CD4-positive, alpha-beta T cell (primary cell): ENCODE measurements at regions not wholly inside any gene's neighbourhood (a gene's known extent, or its start where the extent isn't known, plus 50 kb on each side); places are given as distances from the start of the nearest gene placed in this dataset.

Source experiments
- ATAC-seq: fragments of 200-7000 bp; cut with Tn5 transposase; one replicate; pipeline ENCODE4 v1.10.0; 2022; ENCODE audit warnings: mild to moderate bottlenecking; ENCODE audit not compliant: poor library complexity
- CTCF ChIA-PET: fragments of 350-600 bp; sonication (Branson Sonifier 250); formaldehyde crosslinking; loops from one replicate; lab custom pipeline; 2021; ENCODE audit warnings: antibody characterized with exemption, inconsistent platforms; lab: Charles Lee
- POLR2A ChIA-PET: fragments of 350-600 bp; sonication (Branson Sonifier 250); formaldehyde crosslinking; loops from one replicate; lab custom pipeline; 2021; ENCODE audit warnings: antibody characterized with exemption, inconsistent platforms; lab: Charles Lee
- DNase-seq, 14 experiments: peaks; one replicate each; pipeline ENCODE4 v3.0.0-alpha.2; 2013 to 2020; ENCODE audit warnings: mixed read lengths in 2 of 14
- H3K27ac ChIP-seq, 2 donors: one replicate each; pipeline versions ENCODE4 v1.5.1 to v1.7.0; 2013; ENCODE audit warnings: low read length in 2 of 2, low read depth in 1 of 2, mild to moderate bottlenecking in 1 of 2
- H3K27me3 ChIP-seq, 2 experiments: 1 replicate in 1 of 2; 2 replicates in 1 of 2; pipeline versions ENCODE4 v1.6.1 to v1.7.0; 2013; ENCODE audit warnings: low read length in 2 of 2, control low read depth in 1 of 2, mild to moderate bottlenecking in 1 of 2, moderate library complexity in 1 of 2; ENCODE audit not compliant: insufficient read depth in 2 of 2, control insufficient read depth in 1 of 2
- H3K36me3 ChIP-seq: one replicate; pipeline ENCODE4 v1.6.1; 2013; ENCODE audit warnings: low read length, control low read depth; ENCODE audit not compliant: insufficient read depth
- H3K4me1 ChIP-seq: one replicate; pipeline ENCODE4 v1.6.1; 2013; ENCODE audit warnings: low read length, control low read depth; ENCODE audit not compliant: insufficient read depth
- H3K4me3 ChIP-seq: one replicate; pipeline ENCODE4 v1.5.1; 2013; ENCODE audit warnings: mild to moderate bottlenecking, low read length, moderate library complexity
- H3K9me3 ChIP-seq, 2 experiments: 1 replicate in 1 of 2; 2 replicates in 1 of 2; pipeline versions ENCODE4 v1.6.1 to v1.7.0; 2013; ENCODE audit warnings: low read length in 2 of 2, mild to moderate bottlenecking in 2 of 2, control low read depth in 1 of 2, moderate library complexity in 1 of 2; ENCODE audit not compliant: control insufficient read depth in 1 of 2, insufficient read depth in 1 of 2
- H3K27ac Mint-ChIP-seq: one replicate; pipeline ENCODE4 v1.8.0; 2020; ENCODE audit warnings: mixed read lengths
- H3K27me3 Mint-ChIP-seq: one replicate; pipeline ENCODE4 v1.8.0; 2021; ENCODE audit warnings: mixed read lengths
- H3K36me3 Mint-ChIP-seq: one replicate; pipeline ENCODE4 v1.8.0; 2021; ENCODE audit warnings: low read depth, mixed read lengths
- H3K4me1 Mint-ChIP-seq: one replicate; pipeline ENCODE4 v1.8.0; 2021; ENCODE audit warnings: low read depth, mixed read lengths
- H3K4me3 Mint-ChIP-seq: one replicate; pipeline ENCODE4 v1.8.0; 2020; ENCODE audit warnings: mild to moderate bottlenecking, mixed read lengths
- H3K9me3 Mint-ChIP-seq: one replicate; pipeline ENCODE4 v1.8.0; 2020; ENCODE audit warnings: mixed read lengths
- intact Hi-C, 2 experiments: fragments of 100-400 bp; cut with DNase I in 1 of 2; cut with micrococcal nuclease in 1 of 2; formaldehyde crosslinking; loops; one replicate each; pipeline versions ENCODE4 v1.15.1 to v1.9.0; 2023 to 2025; cut with DNase I, micrococcal nuclease
- TF ChIP-seq, protein P1 (sequence below): fragments of 200-600 bp; IDR thresholded peaks from one replicate; pipeline ENCODE4 v1.8.0; 2022; ENCODE audit warnings: antibody characterized with exemption, mild to moderate bottlenecking

DNA sequence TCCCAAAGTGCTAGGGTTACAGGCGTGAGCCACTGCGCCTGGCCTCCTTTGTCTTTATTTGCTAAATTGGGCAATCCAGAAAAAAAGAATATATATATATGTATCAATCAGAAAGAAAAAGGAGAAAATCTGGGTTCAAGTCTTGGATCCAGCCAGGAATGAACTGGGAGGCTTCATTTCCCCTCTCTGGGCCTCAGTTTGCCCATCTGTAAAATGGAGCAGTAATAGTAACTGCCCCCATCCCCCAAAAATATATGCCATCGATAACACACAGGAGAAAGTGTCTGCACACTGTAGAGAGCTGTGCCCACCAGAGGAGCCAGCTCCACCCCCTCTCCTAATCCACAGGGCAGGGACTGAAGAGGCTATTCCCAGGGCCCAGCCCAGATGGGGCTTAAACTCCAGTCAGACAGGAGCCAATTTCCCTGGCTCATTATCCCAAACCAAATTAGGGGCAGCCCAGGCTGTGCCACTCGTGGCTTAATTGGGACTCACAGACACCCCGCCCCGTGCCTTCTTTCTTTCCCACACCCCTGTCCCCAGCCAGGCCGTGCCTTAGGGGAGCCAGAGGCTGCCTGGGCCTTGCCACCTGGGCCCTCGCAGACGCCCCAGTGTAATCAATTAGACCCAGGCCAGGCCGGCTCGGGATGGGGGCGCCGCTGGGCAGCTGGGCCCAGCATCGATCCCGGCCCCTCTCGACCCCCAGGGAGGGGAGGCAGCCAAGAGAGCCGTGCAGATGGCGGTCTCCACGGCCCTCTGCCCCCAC is 171.5 kb downstream of the MN1 start:
- DNase-seq (no peak), ATAC-seq (no peak)
- Mint-ChIP-seq H3K36me3 (no peaks in the 10 kb centered on the region), H3K27ac (no peak overlapping the region), H3K27me3 (peaks cover 10% of the 10 kb centered on the region), H3K9me3 (no peaks in the 10 kb centered on the region), H3K4me3 (no peak overlapping the region), H3K4me1 (no peaks in the 10 kb centered on the region)
- peaks cover 0 to 7% of the 10 kb centered on the region in 2 experiments for H3K9me3 ChIP-seq
- no peaks in the 10 kb centered on the region for H3K36me3 ChIP-seq
- H3K27ac ChIP-seq, result no peak overlapping the region
- H3K4me1 ChIP-seq, result no peaks in the 10 kb centered on the region
- ChIA-PET POLR2A (no interaction called here), CTCF (no interaction called here)
- intact Hi-C loops, result no loop called here
- no peak overlapping the region for H3K4me3 ChIP-seq
- TF ChIP-seq, protein P1, sequence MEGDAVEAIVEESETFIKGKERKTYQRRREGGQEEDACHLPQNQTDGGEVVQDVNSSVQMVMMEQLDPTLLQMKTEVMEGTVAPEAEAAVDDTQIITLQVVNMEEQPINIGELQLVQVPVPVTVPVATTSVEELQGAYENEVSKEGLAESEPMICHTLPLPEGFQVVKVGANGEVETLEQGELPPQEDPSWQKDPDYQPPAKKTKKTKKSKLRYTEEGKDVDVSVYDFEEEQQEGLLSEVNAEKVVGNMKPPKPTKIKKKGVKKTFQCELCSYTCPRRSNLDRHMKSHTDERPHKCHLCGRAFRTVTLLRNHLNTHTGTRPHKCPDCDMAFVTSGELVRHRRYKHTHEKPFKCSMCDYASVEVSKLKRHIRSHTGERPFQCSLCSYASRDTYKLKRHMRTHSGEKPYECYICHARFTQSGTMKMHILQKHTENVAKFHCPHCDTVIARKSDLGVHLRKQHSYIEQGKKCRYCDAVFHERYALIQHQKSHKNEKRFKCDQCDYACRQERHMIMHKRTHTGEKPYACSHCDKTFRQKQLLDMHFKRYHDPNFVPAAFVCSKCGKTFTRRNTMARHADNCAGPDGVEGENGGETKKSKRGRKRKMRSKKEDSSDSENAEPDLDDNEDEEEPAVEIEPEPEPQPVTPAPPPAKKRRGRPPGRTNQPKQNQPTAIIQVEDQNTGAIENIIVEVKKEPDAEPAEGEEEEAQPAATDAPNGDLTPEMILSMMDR, result no peak
- H3K27me3 ChIP-seq, result peaks cover 0 to 3% of the 10 kb centered on the region in 2 experiments

DNA sequence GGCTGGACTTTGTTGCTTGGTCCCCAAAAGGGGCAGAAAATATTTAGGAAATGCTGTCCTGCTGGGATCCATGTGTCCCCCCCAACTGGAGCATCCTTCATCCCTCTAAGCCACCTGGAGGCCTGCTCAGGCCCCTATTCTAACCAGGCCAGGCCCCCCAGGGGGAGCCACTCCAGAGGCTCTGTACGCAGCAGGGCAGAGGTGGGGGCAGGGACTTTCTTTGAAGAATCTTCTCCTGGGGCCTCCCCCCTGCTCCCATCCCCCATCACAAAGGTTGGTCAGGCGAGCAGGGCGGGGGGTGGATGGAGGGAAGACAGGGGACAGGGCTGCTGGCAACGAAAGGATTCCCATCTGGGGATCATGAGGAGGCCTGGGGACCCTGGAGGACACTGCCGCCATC is 170.8 kb downstream of the MN1 start:
- Histone ChIP-seq H3K4me3 (no peak overlapping the region), H3K9me3 (peaks cover 0 to 7% of the 10 kb centered on the region in 2 experiments), H3K27me3 (peaks cover 0 to 3% of the 10 kb centered on the region in 2 experiments), H3K4me1 (no peaks in the 10 kb centered on the region), H3K27ac (no peak overlapping the region), H3K36me3 (no peaks in the 10 kb centered on the region)
- no peaks in the 10 kb centered on the region for H3K36me3 Mint-ChIP-seq
- DNase-seq (no peak), ATAC-seq (no peak)
- H3K4me1 Mint-ChIP-seq, result no peaks in the 10 kb centered on the region
- POLR2A ChIA-PET, result no interaction called here
- no peak overlapping the region for H3K4me3 Mint-ChIP-seq
- intact Hi-C loops, result no loop called here
- no peaks in the 10 kb centered on the region for H3K9me3 Mint-ChIP-seq
- peaks cover 10% of the 10 kb centered on the region for H3K27me3 Mint-ChIP-seq
- CTCF ChIA-PET, result no interaction called here
- H3K27ac Mint-ChIP-seq, result no peak overlapping the region
- TF ChIP-seq, protein P1, result no peak

DNA sequence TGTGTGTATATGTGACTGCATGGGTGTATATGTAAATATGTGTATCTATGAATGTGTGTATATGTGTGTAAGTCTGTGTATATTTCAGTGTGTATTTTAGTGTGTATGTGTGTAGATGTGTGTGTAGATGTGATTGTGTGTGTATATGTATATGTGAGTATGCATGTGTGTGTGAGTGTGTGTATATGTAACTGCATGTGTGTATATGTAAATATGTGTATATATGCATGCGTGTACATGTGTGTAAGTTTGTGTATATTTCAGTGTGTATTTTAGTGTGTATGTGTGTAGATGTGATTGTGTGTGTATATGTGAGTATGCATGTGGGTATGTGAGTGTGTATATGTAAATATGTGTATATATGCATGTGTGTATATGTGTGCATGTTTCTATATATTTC is 169.9 kb downstream of the MN1 start:
- no peak for ATAC-seq
- intact Hi-C loops, result no loop called here
- Histone ChIP-seq H3K27me3 (peaks cover 0 to 3% of the 10 kb centered on the region in 2 experiments), H3K27ac (no peak overlapping the region), H3K9me3 (peaks cover 0 to 7% of the 10 kb centered on the region in 2 experiments), H3K4me1 (no peaks in the 10 kb centered on the region), H3K36me3 (no peaks in the 10 kb centered on the region), H3K4me3 (no peak overlapping the region)
- no peak for DNase-seq
- ChIA-PET CTCF (no interaction called here), POLR2A (no interaction called here)
- TF ChIP-seq, protein P1, result no peak
- no peak overlapping the region for H3K4me3 Mint-ChIP-seq
- H3K36me3 Mint-ChIP-seq, result no peaks in the 10 kb centered on the region
- peaks cover 16% of the 10 kb centered on the region for H3K27me3 Mint-ChIP-seq
- H3K4me1 Mint-ChIP-seq, result no peaks in the 10 kb centered on the region
- no peak overlapping the region for H3K27ac Mint-ChIP-seq
- H3K9me3 Mint-ChIP-seq, result no peaks in the 10 kb centered on the region
